HEK293 (cell line): ENCODE measurements at regions not wholly inside any gene's neighbourhood (a gene's known extent, or its start where the extent isn't known, plus 50 kb on each side); places are given as distances from the start of the nearest gene placed in this dataset.

ENCODE experiments used
- CTCF ChIP-seq: fragments of 450-650 bp; formaldehyde crosslinking; IDR thresholded peaks from 2 replicates; pipeline ENCODE4 v1.5.1; 2016; ENCODE audit warnings: missing biosample characterization, missing genetic modification characterization
- ELK4 ChIP-seq: IDR thresholded peaks from 2 replicates; pipeline ENCODE4 v1.6.1; 2011; ENCODE audit warnings: mild to moderate bottlenecking, low read depth, low read length, borderline replicate concordance
- KLF16 ChIP-seq: fragments of 450-650 bp; formaldehyde crosslinking; IDR thresholded peaks from 2 replicates; pipeline ENCODE4 v1.5.1; 2017; ENCODE audit warnings: missing biosample characterization, missing genetic modification characterization
- KLF7 ChIP-seq: fragments of 450-650 bp; formaldehyde crosslinking; IDR thresholded peaks from 2 replicates; pipeline ENCODE4 v1.5.1; 2016; ENCODE audit warnings: missing biosample characterization, missing genetic modification characterization, borderline replicate concordance
- PRDM1 ChIP-seq: fragments of 450-650 bp; formaldehyde crosslinking; IDR thresholded peaks from 2 replicates; pipeline ENCODE4; 2016; ENCODE audit warnings: missing biosample characterization, missing genetic modification characterization
- SP3 ChIP-seq: fragments of 450-650 bp; formaldehyde crosslinking; IDR thresholded peaks from 2 replicates; pipeline ENCODE4 v1.5.1; 2016; ENCODE audit warnings: missing biosample characterization, missing genetic modification characterization
- ZBTB1 ChIP-seq: fragments of 450-650 bp; formaldehyde crosslinking; IDR thresholded peaks from 2 replicates; pipeline ENCODE4 v1.5.1; 2016; ENCODE audit warnings: missing biosample characterization, missing genetic modification characterization
- ZBTB11 ChIP-seq: fragments of 450-650 bp; formaldehyde crosslinking; conservative IDR thresholded peaks from 2 replicates; pipeline ENCODE4 v1.5.1; 2016; ENCODE audit warnings: low read depth, missing biosample characterization, missing genetic modification characterization
- ZNF10 ChIP-seq: fragments of 450-650 bp; formaldehyde crosslinking; IDR thresholded peaks from 2 replicates; pipeline ENCODE4 v1.5.1; 2017; ENCODE audit warnings: missing biosample characterization, missing genetic modification characterization
- ZNF112 ChIP-seq: fragments of 450-650 bp; formaldehyde crosslinking; IDR thresholded peaks from 2 replicates; pipeline ENCODE4 v1.5.0; 2017; ENCODE audit warnings: missing biosample characterization, missing genetic modification characterization
- ZNF16 ChIP-seq: fragments of 450-650 bp; formaldehyde crosslinking; IDR thresholded peaks from 2 replicates; pipeline ENCODE4 v1.5.1; 2016; ENCODE audit warnings: low read depth, missing biosample characterization, missing genetic modification characterization
- ZNF274 ChIP-seq, 2 experiments: fragments of 200-500 bp in 1 of 2; fragments of 450-650 bp in 1 of 2; sonication (Bioruptor generic) in 1 of 2; formaldehyde crosslinking in 1 of 2; IDR thresholded peaks; 2 replicates each; pipeline versions ENCODE4 v1.5.1 to v1.6.1; 2014 to 2016; ENCODE audit warnings: borderline replicate concordance in 1 of 2, inconsistent platforms in 1 of 2, low read length in 1 of 2, missing biosample characterization in 1 of 2, missing genetic modification characterization in 1 of 2
- ZNF571 ChIP-seq: fragments of 450-650 bp; formaldehyde crosslinking; IDR thresholded peaks from 2 replicates; pipeline ENCODE4 v1.5.0; 2017; ENCODE audit warnings: missing biosample characterization, missing genetic modification characterization
- ZNF660 ChIP-seq: fragments of 450-650 bp; IDR thresholded peaks from 2 replicates; pipeline ENCODE4 v1.5.1; 2018; ENCODE audit warnings: missing biosample characterization, mild to moderate bottlenecking, missing genetic modification characterization

GRCh38 chr6:8995156-8995555, 559.8 kb upstream of the SLC35B3 start:
- TF ChIP-seq ZNF274 (IDR thresholded peaks at IDR 0.05; ENCODE audit: low read length): no peak
- TF ChIP-seq ZNF274 (tag by site-specific recombination; IDR thresholded peaks at IDR 0.05; ENCODE audit: borderline replicate concordance): no peak
- no peak for TF ChIP-seq KLF16
- TF ChIP-seq KLF7 (tag by site-specific recombination): no peak
- TF ChIP-seq CTCF (tag by site-specific recombination): no peak
- no peak for TF ChIP-seq PRDM1 (tag by site-specific recombination)
- no peak for TF ChIP-seq ELK4
- TF ChIP-seq ZNF660: no peak
- no peak for TF ChIP-seq ZNF16
- no peak for TF ChIP-seq ZNF571 (tag by site-specific recombination)
- TF ChIP-seq ZNF10 (tag by site-specific recombination): no peak
- no peak for TF ChIP-seq ZBTB11 (tag by site-specific recombination)
- TF ChIP-seq ZNF112 (tag by site-specific recombination): no peak
- TF ChIP-seq SP3 (tag by site-specific recombination): no peak
- TF ChIP-seq ZBTB1: no peak
